Esophagus (tissue), 2 donors: ENCODE measurements at regions not wholly inside any gene's neighbourhood (a gene's known extent, or its start where the extent isn't known, plus 50 kb on each side); places are given as distances from the start of the nearest gene placed in this dataset.

Experiments
- H3K27ac ChIP-seq, 2 donors: one replicate each; pipeline ENCODE4 v1.5.1; 2013; ENCODE audit warnings: low read depth in 2 of 2, mild to moderate bottlenecking in 2 of 2, inconsistent platforms in 1 of 2, low read length in 1 of 2, moderate library complexity in 1 of 2
- H3K27me3 ChIP-seq, 2 donors: one replicate each; pipeline ENCODE4 v1.6.1; 2013; ENCODE audit warnings: low read length in 2 of 2, control low read depth in 1 of 2, mild to moderate bottlenecking in 1 of 2; ENCODE audit not compliant: insufficient read depth in 2 of 2, control insufficient read depth in 1 of 2
- H3K36me3 ChIP-seq, 2 donors: one replicate each; pipeline ENCODE4 v1.6.1; 2013; ENCODE audit warnings: low read length in 1 of 2; ENCODE audit not compliant: control insufficient read depth in 2 of 2, insufficient read depth in 2 of 2
- H3K4me1 ChIP-seq, 2 donors: one replicate each; pipeline ENCODE4 v1.6.1; 2013; ENCODE audit warnings: low read length in 1 of 2; ENCODE audit not compliant: control insufficient read depth in 2 of 2, insufficient read depth in 2 of 2
- H3K4me3 ChIP-seq, 2 donors: one replicate each; pipeline ENCODE4 v1.5.1; 2013; ENCODE audit warnings: low read length in 2 of 2, mild to moderate bottlenecking in 2 of 2, low read depth in 1 of 2, moderate library complexity in 1 of 2
- H3K9me3 ChIP-seq, 2 donors: one replicate each; pipeline ENCODE4 v1.6.1; 2013; ENCODE audit warnings: mild to moderate bottlenecking in 2 of 2, low read depth in 1 of 2, low read length in 1 of 2, moderate library complexity in 1 of 2; ENCODE audit not compliant: control insufficient read depth in 2 of 2, insufficient read depth in 1 of 2
- WGBS, 2 donors: extraction: QIAGEN DNeasy Blood & Tissue Kit; methylation state at CpG; one replicate each; pipeline ENCODE4 v1.1.7; 2013; 5-methylcytosine and 5-hydroxymethylcytosine counted together
- donor health status: healthy with polysubstance abuse.
- donor health status: Bipolar disorder and iron deficiency.

DNA sequence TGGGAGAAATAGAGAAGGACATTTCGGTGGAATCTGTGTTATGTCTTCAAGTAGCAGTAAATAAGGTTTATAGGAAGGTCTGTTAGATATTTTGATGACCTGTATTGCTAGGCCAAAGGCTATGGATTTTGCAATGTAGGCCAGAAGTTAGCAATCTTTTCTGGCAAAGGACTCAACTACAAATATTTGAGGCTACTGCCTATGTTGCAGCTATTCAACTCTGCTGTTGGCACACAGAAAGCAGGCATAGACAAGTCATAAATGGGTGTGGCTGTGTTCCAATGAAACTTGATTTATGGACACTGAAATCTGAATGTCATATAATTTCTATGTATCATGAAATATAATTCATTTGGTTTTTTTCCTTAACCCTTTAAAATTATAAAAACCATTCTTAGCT, 438.7 kb upstream of the C2CD4B start:
- no peaks in the 10 kb centered on the region for H3K27me3 ChIP-seq
- WGBS, 2 donors, result 62 to 74% methylated on average over 1 of the region's 1 CpG
- H3K4me1 ChIP-seq, result no peaks in the 10 kb centered on the region
- no peak overlapping the region for H3K4me3 ChIP-seq
- H3K36me3 ChIP-seq, result no peaks in the 10 kb centered on the region
- H3K9me3 ChIP-seq, result no peaks in the 10 kb centered on the region
- no peak overlapping the region for H3K27ac ChIP-seq

DNA sequence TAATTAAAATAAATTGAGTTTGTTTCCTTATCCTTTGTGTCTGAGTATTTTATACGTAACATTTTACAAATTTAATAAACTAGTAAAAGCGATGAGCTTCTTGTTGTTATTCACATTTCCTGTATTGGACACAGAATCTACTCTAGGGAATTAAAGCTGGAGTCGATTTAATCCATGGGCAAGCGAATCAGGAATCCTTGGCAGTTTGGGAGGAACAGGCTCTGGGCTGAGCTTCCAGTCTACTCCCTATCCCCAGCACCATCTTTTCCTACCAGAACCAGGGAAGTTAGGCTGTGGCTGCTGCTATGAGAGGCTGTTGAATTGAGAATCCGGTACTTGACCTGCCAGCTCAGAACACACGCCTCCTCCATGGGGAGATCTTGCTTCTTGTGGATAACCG, 437.3 kb upstream of the TPM1 start:
- H3K36me3 ChIP-seq, result no peaks in the 10 kb centered on the region
- WGBS, 2 donors, result 85 to 86% methylated on average over 7 of the region's 7 CpGs
- H3K4me3 ChIP-seq, result no peak overlapping the region
- no peaks in the 10 kb centered on the region for H3K9me3 ChIP-seq
- H3K4me1 ChIP-seq, result no peaks in the 10 kb centered on the region
- no peak overlapping the region for H3K27ac ChIP-seq
- no peaks in the 10 kb centered on the region for H3K27me3 ChIP-seq

DNA sequence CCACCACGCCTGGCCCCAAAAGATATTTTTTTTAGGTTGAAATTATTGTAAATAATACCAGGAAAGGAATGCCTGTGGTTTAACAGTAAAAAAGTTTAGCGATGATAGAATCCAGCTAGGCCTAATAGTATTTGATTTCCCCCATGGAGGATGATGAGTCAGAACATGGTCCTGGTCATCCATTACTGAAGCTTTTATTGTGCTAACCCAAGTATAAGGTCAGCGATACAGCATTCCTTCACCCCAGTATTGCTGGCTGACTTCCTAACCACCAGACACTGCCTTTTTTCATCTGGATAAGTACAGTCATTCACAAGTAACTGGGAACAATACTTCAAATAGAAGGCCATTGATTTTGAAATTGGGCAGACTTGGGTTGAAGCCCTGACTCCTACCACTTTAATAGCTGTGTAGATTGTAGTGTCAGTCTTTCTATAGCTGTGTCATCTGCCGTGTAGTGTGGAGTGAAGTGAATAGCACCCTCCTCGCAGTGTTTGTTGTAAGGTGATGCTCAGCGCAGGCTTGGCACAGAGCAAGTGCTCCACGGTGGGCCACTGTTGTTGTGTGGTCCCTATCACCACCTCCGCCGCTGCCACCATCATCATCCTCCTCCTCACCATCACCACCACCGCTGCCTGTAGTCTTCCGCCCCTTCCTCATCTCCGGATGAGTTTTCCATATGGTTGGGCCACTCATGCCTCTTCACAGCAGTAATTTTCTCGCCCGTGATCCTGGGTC, 436.0 kb upstream of the TPM1 start:
- Histone ChIP-seq H3K27me3 (no peaks in the 10 kb centered on the region), H3K36me3 (no peaks in the 10 kb centered on the region), H3K9me3 (no peaks in the 10 kb centered on the region), H3K4me1 (no peaks in the 10 kb centered on the region), H3K27ac (no peak overlapping the region), H3K4me3 (no peak overlapping the region)
- 86 to 93% methylated on average over 14 of the region's 14 CpGs for WGBS, 2 donors

DNA sequence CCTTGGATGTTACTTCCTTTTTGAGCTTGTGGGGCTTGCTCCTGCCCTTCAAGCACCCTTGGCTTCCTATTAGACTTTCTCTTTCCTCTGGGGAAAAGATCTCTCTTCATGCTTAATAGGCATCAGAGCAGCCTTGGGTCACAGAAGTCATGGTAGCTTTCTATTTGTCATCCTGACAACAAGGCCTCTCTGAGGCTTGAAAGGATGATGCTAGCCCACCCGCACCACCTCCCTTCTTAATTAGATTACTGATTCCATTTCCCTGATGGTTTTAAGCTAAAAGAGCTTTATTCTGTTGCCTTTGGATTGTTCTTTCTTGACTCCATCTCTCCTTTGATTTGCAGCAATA, 435.5 kb upstream of the TPM1 start:
- Histone ChIP-seq H3K27ac (no peak overlapping the region), H3K27me3 (no peaks in the 10 kb centered on the region), H3K4me1 (no peaks in the 10 kb centered on the region), H3K9me3 (no peaks in the 10 kb centered on the region), H3K4me3 (no peak overlapping the region), H3K36me3 (no peaks in the 10 kb centered on the region)
- WGBS, 2 donors, result 94 to 96% methylated on average over 1 of the region's 1 CpG

DNA sequence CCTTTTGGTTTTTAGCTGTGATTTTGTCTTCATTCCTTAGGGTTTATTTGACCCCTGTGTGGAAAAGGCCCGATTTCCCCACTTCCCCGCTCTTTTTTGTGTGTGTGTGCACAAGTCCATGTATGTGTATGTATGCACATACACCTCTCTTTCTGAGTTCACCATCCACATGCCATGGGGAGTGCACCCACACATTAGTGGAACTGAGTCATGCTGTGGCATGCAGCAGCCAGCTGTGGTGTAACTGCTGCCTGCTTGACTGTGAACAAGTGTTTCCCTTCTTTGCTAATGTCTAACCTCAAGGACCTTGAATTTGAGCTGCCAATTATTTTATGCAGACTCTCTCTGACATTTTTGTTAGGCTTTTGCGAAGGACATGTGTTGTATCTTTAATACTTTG, 434.9 kb upstream of the TPM1 start:
- H3K4me1 ChIP-seq, result no peaks in the 10 kb centered on the region
- WGBS, 2 donors, result 93 to 96% methylated on average over 3 of the region's 3 CpGs
- H3K4me3 ChIP-seq, result no peak overlapping the region
- H3K27ac ChIP-seq, result no peak overlapping the region
- no peaks in the 10 kb centered on the region for H3K36me3 ChIP-seq
- H3K9me3 ChIP-seq, result no peaks in the 10 kb centered on the region
- no peaks in the 10 kb centered on the region for H3K27me3 ChIP-seq

DNA sequence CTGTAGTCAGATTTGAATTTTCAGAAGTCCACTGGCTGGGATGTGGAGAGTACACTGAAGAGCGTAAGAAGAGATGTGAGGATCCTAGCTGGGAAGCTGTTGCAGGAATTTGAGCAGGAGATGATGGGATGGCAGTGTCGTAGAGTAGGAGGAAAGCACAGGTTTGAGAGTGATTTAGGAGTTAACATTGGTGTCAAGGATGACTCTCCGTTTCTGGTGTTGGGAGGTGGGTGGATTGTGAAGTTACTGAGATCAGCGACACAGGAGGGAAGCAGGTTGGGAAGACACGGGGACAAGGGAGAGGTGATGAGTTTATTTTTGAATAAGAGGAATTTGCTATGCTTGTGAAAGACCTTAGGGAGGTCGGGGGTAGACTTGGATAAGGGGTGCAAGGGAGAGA, 434.2 kb upstream of the TPM1 start:
- WGBS, 2 donors, result 92 to 94% methylated on average over 6 of the region's 6 CpGs
- Histone ChIP-seq H3K4me1 (no peaks in the 10 kb centered on the region), H3K36me3 (no peaks in the 10 kb centered on the region), H3K4me3 (no peak overlapping the region), H3K27me3 (no peaks in the 10 kb centered on the region), H3K27ac (no peak overlapping the region), H3K9me3 (no peaks in the 10 kb centered on the region)

DNA sequence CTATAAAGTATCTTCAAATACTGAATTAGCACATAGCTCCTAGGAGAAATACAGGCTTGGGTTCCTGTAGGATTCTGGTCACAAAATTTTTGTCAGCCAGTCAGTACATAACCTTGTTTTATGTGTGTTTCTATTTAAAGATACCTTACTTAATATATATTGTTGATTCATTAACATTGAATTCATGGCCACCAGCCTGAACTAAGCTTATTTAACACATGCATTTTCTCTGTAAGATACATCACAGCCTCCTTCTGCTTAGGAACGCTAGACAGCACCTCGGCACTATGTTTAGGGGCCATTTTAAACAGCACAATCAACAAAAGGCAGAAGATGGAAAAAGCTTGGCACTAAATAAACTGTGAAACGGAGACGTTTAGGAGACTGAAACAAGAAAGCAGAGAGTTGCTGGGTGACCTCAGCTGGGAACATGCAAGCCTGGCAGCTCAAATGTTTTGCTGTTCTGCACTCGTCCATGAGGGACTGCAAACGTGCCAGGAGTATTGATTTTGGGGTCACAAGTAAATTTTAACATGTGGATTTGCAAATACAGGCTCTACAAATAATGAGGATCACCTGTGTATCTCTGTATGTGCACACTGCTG, 432.2 kb upstream of the TPM1 start:
- Histone ChIP-seq H3K27me3 (no peaks in the 10 kb centered on the region), H3K4me1 (no peaks in the 10 kb centered on the region), H3K4me3 (no peak overlapping the region), H3K36me3 (no peaks in the 10 kb centered on the region), H3K27ac (no peak overlapping the region), H3K9me3 (no peaks in the 10 kb centered on the region)
- WGBS, 2 donors, result 49 to 64% methylated on average over 6 of the region's 6 CpGs

DNA sequence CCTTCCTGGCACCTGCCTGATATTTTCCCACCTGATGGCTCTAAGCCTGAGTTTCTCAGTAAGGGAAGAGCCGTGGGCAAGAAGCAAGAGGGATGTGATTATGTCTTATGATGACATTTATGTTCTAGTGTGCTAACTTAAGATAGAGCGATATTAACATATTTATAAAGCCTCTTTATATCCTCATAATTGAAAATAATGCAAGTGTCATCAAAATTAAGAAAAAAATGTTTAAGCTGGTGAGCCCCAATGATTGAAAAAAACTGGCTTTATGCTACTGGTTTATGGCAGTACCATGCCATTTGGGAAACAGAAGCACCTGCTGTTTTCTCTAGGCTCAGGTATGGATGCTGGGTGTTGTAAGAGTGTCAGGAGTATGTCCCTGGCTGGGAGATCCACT, 431.5 kb upstream of the TPM1 start:
- 89 to 90% methylated on average over 2 of the region's 2 CpGs for whole genome bisulfite sequencing, 2 donors
- H3K4me3 ChIP-seq, result no peak overlapping the region
- H3K4me1 ChIP-seq, result no peaks in the 10 kb centered on the region
- H3K9me3 ChIP-seq, result no peaks in the 10 kb centered on the region
- H3K27me3 ChIP-seq, result no peaks in the 10 kb centered on the region
- no peaks in the 10 kb centered on the region for H3K36me3 ChIP-seq
- H3K27ac ChIP-seq, result no peak overlapping the region

DNA sequence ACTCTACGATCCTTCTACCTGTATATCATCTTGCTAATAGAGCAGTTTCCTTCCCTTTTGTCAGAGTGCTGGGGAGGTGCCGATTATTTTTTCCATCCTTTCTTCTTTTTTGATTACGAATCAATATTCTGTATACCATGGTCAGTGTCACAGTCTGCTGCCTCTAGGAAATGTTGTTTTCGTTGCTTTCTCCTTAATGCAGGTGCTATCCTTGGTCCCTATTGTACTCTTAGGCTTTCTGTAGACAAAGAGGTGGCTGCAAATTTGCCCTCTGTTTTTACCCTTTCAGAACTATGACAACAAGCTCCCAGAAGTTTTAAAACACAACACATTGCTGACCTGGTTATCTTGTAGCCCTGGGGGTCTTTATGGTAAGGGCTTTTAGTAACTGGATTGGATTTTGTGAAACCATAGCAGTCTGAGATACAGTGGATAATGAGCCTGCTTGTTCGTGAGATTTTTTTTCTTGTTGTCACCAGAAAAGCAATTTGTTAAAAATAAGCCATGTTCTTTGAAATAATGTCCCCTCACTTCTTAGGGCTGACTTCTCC, 430.3 kb upstream of the TPM1 start:
- Histone ChIP-seq H3K27ac (no peak overlapping the region), H3K9me3 (no peaks in the 10 kb centered on the region), H3K27me3 (no peaks in the 10 kb centered on the region), H3K4me3 (no peak overlapping the region), H3K4me1 (no peaks in the 10 kb centered on the region), H3K36me3 (no peaks in the 10 kb centered on the region)
- WGBS, 2 donors, result 85 to 86% methylated on average over 5 of the region's 5 CpGs

DNA sequence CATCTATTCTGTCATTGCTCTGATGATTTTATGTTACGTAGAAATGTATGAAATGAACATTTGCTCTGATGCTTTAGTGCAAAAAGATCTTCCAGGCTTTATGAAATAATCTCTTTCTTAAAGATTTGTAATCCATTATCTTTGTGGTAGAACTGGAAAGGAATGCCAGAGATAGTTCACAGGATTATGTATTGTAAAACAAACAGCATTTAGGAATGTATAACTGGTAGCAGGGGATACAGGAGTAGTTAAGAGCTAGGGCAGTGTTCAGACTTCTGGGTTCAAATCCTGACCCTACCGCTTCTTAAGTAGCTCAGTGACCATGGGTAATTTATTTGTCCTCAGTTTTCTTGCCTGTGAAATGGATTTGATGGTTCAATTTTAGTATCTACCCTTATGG, 429.8 kb upstream of the TPM1 start:
- 91 to 95% methylated on average over 2 of the region's 2 CpGs for WGBS, 2 donors

More for the DNA sequence above, 429.8 kb upstream of the TPM1 start:
- Histone ChIP-seq H3K27me3 (no peaks in the 10 kb centered on the region), H3K4me3 (no peak overlapping the region), H3K36me3 (no peaks in the 10 kb centered on the region), H3K27ac (no peak overlapping the region), H3K4me1 (no peaks in the 10 kb centered on the region), H3K9me3 (no peaks in the 10 kb centered on the region)
